Heart left ventricle (tissue), 13 donors: ENCODE measurements at regions not wholly inside any gene's neighbourhood (a gene's known extent, or its start where the extent isn't known, plus 50 kb on each side); places are given as distances from the start of the nearest gene placed in this dataset.

ENCODE experiments used
- CTCF ChIP-seq, 12 donors: fragments of 200-600 bp; sonication (generic) in 4 of 12; IDR thresholded peaks; one replicate each; pipeline versions ENCODE4 v1.5.0 to v1.8.0; 2018 to 2022; ENCODE audit warnings: antibody characterized with exemption in 12 of 12, mild to moderate bottlenecking in 5 of 12
- POLR2A ChIP-seq, 2 donors: fragments of 450-650 bp; IDR thresholded peaks; one replicate each; pipeline ENCODE4 v1.6.1; 2017; ENCODE audit warnings: antibody characterized with exemption in 2 of 2, mild to moderate bottlenecking in 2 of 2, moderate library complexity in 2 of 2
- donor health status: ischemic (EF 13 %, LVEDD 7.1; RV severe dilation, severe dysfunction).
- donor health status: DM: no; HTN: yes; CAD: no.
- donor health status: DM: no; HTN: no; CAD: no.
- donor health status: ischemic (EF 25% LVEDD 6.9; RV normal size, moderate dysfunction).
- donor health status: ischemic (EF 25% LVEDD 5.7; RV mildly dilated, moderate dysfunction).
- donor health status: ischemic (EF 35%, LVEDD 5.7; RV mildly dilated, moderate dysfunction).
- donor health status: nonischemic (EF 11% LVEDD 7.7; RV severe dilation, severe dysfunction).
- donor health status: DM: yes; HTN: yes; CAD: no.
- donor health status: PGD.
- donor health status: ischemic (EF 29% LVEDD 5.4; RV normal size, mild dysfunction).
- donor health status: nonischemic (EF 23%, LVEDD 6.1; RV moderate dilation, normal function).

GRCh38 chr2:153386481-153386897 lies 92.1 kb downstream of the RPRM start:
- TF ChIP-seq CTCF (IDR thresholded peaks at IDR 0.05): no peak
- TF ChIP-seq POLR2A (IDR thresholded peaks at IDR 0.05): no peak
